ENCODE measurements at regions not wholly inside any gene's neighbourhood (a gene's known extent, or its start where the extent isn't known, plus 50 kb on each side); places are given as distances from the start of the nearest gene placed in this dataset.

- TF ChIP-seq EZH2phosphoT487 (IDR thresholded peaks at IDR 0.05; ENCODE audit: insufficient read depth, low read depth) (no peak), EZH2 (IDR thresholded peaks at IDR 0.05; ENCODE audit: insufficient read depth, poor library complexity, severe bottlenecking) (no peak)
These were observed 115.7 kb upstream of the FAM9B start for GRCh38 chrX:9149501-9150245.

Measured in GM23248 (cell line).